ENCODE measurements at regions not wholly inside any gene's neighbourhood (a gene's known extent, or its start where the extent isn't known, plus 50 kb on each side); places are given as distances from the start of the nearest gene placed in this dataset.

DNA sequence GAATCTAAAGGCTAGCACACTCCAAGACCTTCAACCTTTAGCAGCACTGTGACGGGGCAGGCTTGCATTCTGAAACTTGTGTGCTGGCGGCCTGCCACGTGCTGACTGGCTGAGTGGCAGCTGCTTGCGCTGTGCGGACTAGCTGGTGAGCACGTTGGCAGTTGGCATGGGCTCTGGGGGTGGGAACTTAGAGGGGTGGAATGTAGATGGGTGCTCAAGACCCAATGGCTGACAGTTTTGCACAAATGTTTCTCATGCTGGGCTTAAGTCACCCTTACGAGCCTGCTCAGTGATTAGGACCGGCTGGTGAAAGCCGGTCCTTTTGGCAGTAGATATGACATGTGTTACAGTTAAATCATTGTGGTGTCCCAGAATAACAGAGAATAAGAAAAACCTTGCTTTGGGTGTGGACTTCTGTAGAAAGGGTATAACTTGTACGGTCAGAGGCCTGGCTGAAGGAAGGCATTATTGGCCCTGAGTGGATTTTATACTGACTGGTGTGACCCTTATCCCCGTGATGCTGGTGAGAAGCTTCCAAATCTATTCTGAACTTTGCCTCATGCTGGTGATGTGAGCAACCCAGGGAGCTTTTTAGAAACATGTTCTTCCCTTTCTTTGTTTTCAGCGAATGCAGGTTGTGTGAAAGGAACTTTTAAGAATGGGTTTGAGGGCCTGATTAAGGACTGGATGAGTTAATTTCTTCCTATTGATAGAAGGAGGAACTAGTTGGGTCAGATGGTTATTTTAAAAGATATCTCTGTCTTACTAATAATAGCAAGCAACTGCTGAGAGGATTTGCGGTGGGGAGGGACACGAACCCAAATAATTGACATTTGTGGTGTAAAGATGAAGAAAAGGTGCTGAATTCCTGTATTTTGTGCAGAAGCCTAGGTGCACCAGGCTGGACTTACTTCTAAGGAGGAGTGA, 107.4 kb upstream of the SLC4A4 start:
- H2BK5ac ChIP-seq (ENCODE audit: low read depth, low read length), result no peak overlapping the region
- no peak overlapping the region for H3K4ac ChIP-seq (replicated peaks; ENCODE audit: insufficient read length, low read depth, low read length)
- no peak overlapping the region for H3K56ac ChIP-seq (replicated peaks; ENCODE audit: insufficient read length, low read depth, low read length)
- H3K23ac ChIP-seq (ENCODE audit: insufficient read length), result no peak overlapping the region
- no peak overlapping the region for H3K4me3 ChIP-seq (ENCODE audit: extremely low read depth in 1 of 4, insufficient read depth in 2 of 4, low read depth in 3 of 4, low read length in 4 of 4)
- H3K18ac ChIP-seq (ENCODE audit: extremely low read depth, low read length), result no peak overlapping the region
- H3K79me2 ChIP-seq (ENCODE audit: control insufficient read depth in 1 of 2, insufficient read depth in 2 of 2, low read length in 2 of 2), result no peaks in the 10 kb centered on the region
- no peaks in the 10 kb centered on the region for H3K79me1 ChIP-seq (ENCODE audit: low read depth, low read length)
- POLR2A ChIA-PET (ENCODE audit: partially characterized antibody), result no interaction called here
- H2BK12ac ChIP-seq (ENCODE audit: low read depth, low read length), result peak overlapping the region; percentile 65; the same call in 1 of the 2 replicates
- no peak overlapping the region for H2BK15ac ChIP-seq (ENCODE audit: low read length)
- no peak overlapping the region for H3K14ac ChIP-seq (ENCODE audit: insufficient read length)
- WGBS, 2 experiments (ENCODE audit: extremely low coverage in 1 of 2, insufficient coverage in 1 of 2, insufficient read length in 1 of 2, insufficient replicate concordance in 2 of 2, low coverage in 1 of 2, low lambda C conversion rate in 2 of 2, missing lambda C conversion rate in 1 of 2), result 83% methylated on average over 14 of the region's 14 CpGs; no CpG with 5 or more reads in 1 of the 2 experiments
- no peak for FAIRE-seq
- no peaks in the 10 kb centered on the region for H3K9me3 ChIP-seq (ENCODE audit: insufficient read depth in 2 of 2, low read depth in 1 of 2, low read length in 1 of 2)
- no peaks in the 10 kb centered on the region for H3K27me3 ChIP-seq (replicated peaks in 1 of 4; ENCODE audit: control insufficient read depth in 3 of 4, extremely low read depth in 1 of 4, insufficient read depth in 3 of 4, low read length in 3 of 4)
- H2BK20ac ChIP-seq (ENCODE audit: low read length), result no peak overlapping the region
- no peak overlapping the region for H4K91ac ChIP-seq (replicated peaks; ENCODE audit: insufficient read length, low read length)
- H4K20me1 ChIP-seq (replicated peaks in 1 of 2; ENCODE audit: control insufficient read depth in 1 of 2, insufficient read depth in 2 of 2, low read length in 2 of 2), result no peaks in the 10 kb centered on the region
- H3K36me3 ChIP-seq (ENCODE audit: control insufficient read depth in 2 of 4, insufficient read depth in 4 of 4, low read length in 3 of 4), result no peaks in the 10 kb centered on the region
- H3K9ac ChIP-seq (replicated peaks in 1 of 4; ENCODE audit: extremely low read depth in 1 of 4, low read depth in 3 of 4, low read length in 3 of 4), result no peak overlapping the region
- CTCF ChIA-PET (ENCODE audit: partially characterized antibody), result interaction anchor here (0.6 to 5.7 kb wide), 18 partner anchors 9 to 631 kb away, joined by 3 to 69 read pairs (median 4); no protein-coding TSS in a partner anchor
- H3K4me1 ChIP-seq (replicated peaks in 1 of 4; ENCODE audit: control insufficient read depth in 3 of 4, insufficient read depth in 4 of 4, low read length in 3 of 4), result peaks cover 0 to 9% (median 5%) of the 10 kb centered on the region in 4 experiments; a peak in 4 of 7 replicates
- H4K5ac ChIP-seq (ENCODE audit: insufficient read length, low read depth, low read length), result no peak overlapping the region
- DNase-seq (ENCODE audit: low read depth in 1 of 2, low spot score in 2 of 2), result no peak
- H3K27ac ChIP-seq (ENCODE audit: low read depth, low read length), result no peak overlapping the region
- no peaks in the 10 kb centered on the region for H3K23me2 ChIP-seq (ENCODE audit: low read depth, low read length)
- H2BK120ac ChIP-seq (replicated peaks; ENCODE audit: low read depth, low read length), result no peak overlapping the region
- H3K4me2 ChIP-seq (ENCODE audit: insufficient read depth in 1 of 2, low read depth in 2 of 2, low read length in 2 of 2), result no peak overlapping the region
- H4K8ac ChIP-seq (ENCODE audit: extremely low read depth, insufficient read depth, low read length), result no peak overlapping the region
- TF ChIP-seq, protein P1, sequence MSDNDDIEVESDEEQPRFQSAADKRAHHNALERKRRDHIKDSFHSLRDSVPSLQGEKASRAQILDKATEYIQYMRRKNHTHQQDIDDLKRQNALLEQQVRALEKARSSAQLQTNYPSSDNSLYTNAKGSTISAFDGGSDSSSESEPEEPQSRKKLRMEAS (IDR thresholded peaks at IDR 0.05), result peak; percentile 22; the same call in 1 of the 2 replicates
- no peak for TF ChIP-seq SP2 (IDR thresholded peaks at IDR 0.05; ENCODE audit: low read length)
- H2AFZ ChIP-seq (ENCODE audit: low read length), result no peak overlapping the region
- H2AK5ac ChIP-seq (ENCODE audit: low read depth, low read length), result no peak overlapping the region
